ENCODE measurements at regions not wholly inside any gene's neighbourhood (a gene's known extent, or its start where the extent isn't known, plus 50 kb on each side); places are given as distances from the start of the nearest gene placed in this dataset.

DNA sequence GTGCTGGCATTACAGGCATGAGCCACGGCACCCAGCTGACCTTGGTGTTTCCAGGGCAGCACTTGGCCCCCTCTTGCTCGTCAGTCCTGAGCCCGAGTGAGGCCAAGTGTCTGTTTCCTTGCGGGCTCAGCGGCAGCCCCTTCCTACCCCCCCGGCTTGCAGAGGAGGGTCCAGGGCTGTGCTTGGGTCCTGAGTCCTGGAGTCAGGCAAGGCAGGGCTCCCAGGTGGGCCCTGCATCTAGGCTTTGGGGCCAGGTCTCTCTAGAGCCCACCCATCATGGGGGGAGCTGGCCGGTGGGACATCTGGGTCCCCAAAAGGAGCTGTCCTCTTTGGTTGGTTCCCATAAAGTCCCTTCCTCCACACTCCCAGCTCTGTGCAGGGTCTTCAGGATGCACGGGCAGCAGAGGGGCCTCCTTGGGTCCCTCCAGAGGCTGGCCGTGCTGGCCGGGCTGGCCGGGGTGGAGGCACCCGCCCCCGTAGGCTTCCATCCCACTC, 63.7 kb upstream of the HPCAL1 start:
- Histone ChIP-seq H3K27me3 (peaks cover 0 to 18% (median 0%) of the 10 kb centered on the region in 4 donors), H3K36me3 (no peaks in the 10 kb centered on the region), H3K4me1 (no peaks in the 10 kb centered on the region), H3K9me3 (no peaks in the 10 kb centered on the region), H3K27ac (no peak overlapping the region), H3K4me3 (no peak overlapping the region)
- no peak for DNase-seq
- 51 to 74% methylated on average over 3 of the region's 13 CpGs for WGBS, 2 donors
- TF ChIP-seq POLR2A (IDR thresholded peaks at IDR 0.05): no peak
- TF ChIP-seq CTCF (IDR thresholded peaks at IDR 0.05): no peak
- intact Hi-C loops (cut with DNase I): no loop called here

- Histone ChIP-seq H3K9me3 (no peaks in the 10 kb centered on the region), H3K36me3 (no peaks in the 10 kb centered on the region), H3K27me3 (peaks cover 0 to 18% (median 0%) of the 10 kb centered on the region in 4 donors), H3K4me3 (no peak overlapping the region), H3K27ac (no peak overlapping the region), H3K4me1 (no peaks in the 10 kb centered on the region)
- TF ChIP-seq POLR2A (IDR thresholded peaks at IDR 0.05) (no peak), CTCF (IDR thresholded peaks at IDR 0.05) (no peak)
- WGBS, 2 donors: 72 to 92% methylated on average over 4 to 5 of the region's 14 CpGs
- no peak for DNase-seq
- intact Hi-C loops (cut with DNase I): no loop called here
These were observed 63.1 kb upstream of the HPCAL1 start for GRCh38 chr2:10239561-10239967.

- Histone ChIP-seq H3K4me3 (no peak overlapping the region), H3K27me3 (peaks cover 0 to 18% (median 0%) of the 10 kb centered on the region in 4 donors), H3K9me3 (no peaks in the 10 kb centered on the region), H3K27ac (no peak overlapping the region), H3K4me1 (no peaks in the 10 kb centered on the region), H3K36me3 (no peaks in the 10 kb centered on the region)
- TF ChIP-seq CTCF (IDR thresholded peaks at IDR 0.05) (no peak), POLR2A (IDR thresholded peaks at IDR 0.05) (no peak)
- WGBS, 2 donors: 85% methylated on average over 9 of the region's 18 CpGs; no CpG with 5 or more reads in 1 of the 2 donors
- intact Hi-C loops (cut with DNase I): no loop called here
- DNase-seq: no peak
These were observed 62.5 kb upstream of the HPCAL1 start for GRCh38 chr2:10240161-10240681.

DNA sequence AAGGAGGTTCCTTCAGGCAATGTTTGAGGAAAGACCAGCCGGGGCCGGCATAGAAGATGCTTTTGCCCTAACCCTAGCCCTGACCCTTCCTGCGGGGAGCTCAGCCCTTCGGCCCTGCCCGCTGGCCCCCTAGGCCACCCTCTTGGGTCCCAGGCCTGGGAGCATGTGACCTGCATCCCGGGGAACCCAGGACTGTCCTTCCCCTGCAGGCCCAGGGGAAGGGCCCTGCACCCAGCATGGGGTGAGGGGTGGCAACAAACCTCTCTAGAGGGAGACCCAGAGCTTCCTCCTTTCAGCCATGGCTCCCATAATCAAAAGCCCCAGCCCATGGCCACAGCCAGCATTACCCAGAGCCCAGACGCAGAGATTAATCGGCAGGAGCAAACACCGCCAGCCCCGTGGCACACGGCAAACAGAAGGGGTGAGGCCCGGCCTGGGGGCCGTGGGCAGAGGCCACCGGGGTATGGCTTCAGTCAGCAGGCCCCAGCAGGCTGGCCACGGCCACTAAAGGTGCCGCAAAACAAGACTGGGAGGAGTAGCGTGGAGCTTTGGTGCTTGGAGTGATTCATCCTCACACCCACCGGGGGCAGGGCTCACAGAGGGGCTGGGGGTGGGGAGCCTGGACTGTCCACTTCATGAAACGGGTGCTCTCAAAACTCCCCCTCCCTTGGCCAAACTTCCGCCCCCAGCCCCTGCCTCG, 61.6 kb upstream of the HPCAL1 start:
- peaks cover 0 to 10% (median 0%) of the 10 kb centered on the region in 4 donors for H3K27me3 ChIP-seq
- no peak overlapping the region for H3K27ac ChIP-seq
- no peak overlapping the region for H3K4me3 ChIP-seq
- H3K4me1 ChIP-seq: no peaks in the 10 kb centered on the region
- no peaks in the 10 kb centered on the region for H3K9me3 ChIP-seq
- WGBS, 2 donors: 95% methylated on average over 10 of the region's 21 CpGs; no CpG with 5 or more reads in 1 of the 2 donors
- no peaks in the 10 kb centered on the region for H3K36me3 ChIP-seq
- no peak for TF ChIP-seq POLR2A (IDR thresholded peaks at IDR 0.05)
- no peak for TF ChIP-seq CTCF (IDR thresholded peaks at IDR 0.05)
- DNase-seq: no peak
- intact Hi-C loops (cut with DNase I): no loop called here

GRCh38 chr2:10241641-10242430, 60.9 kb upstream of the HPCAL1 start:
- no peak for DNase-seq

More at GRCh38 chr2:10241641-10242430, 60.9 kb upstream of the HPCAL1 start:
- Histone ChIP-seq H3K27me3 (peaks cover 0 to 7% (median 0%) of the 10 kb centered on the region in 4 donors), H3K4me1 (no peaks in the 10 kb centered on the region), H3K27ac (no peak overlapping the region), H3K4me3 (no peak overlapping the region), H3K9me3 (no peaks in the 10 kb centered on the region), H3K36me3 (no peaks in the 10 kb centered on the region)
- 88 to 95% methylated on average over 5 to 17 of the region's 20 CpGs for WGBS, 2 donors
- intact Hi-C loops (cut with DNase I): no loop called here
- TF ChIP-seq CTCF (IDR thresholded peaks at IDR 0.05): no peak
- no peak for TF ChIP-seq POLR2A (IDR thresholded peaks at IDR 0.05)
